NCI-H748 treated with DMSO at 0.1 percent for 48 hours (cell line): ENCODE measurements at regions not wholly inside any gene's neighbourhood (a gene's known extent, or its start where the extent isn't known, plus 50 kb on each side); places are given as distances from the start of the nearest gene placed in this dataset.

Source experiments
- DNase-seq: peaks from one replicate; lab custom pipeline; 2025; lab: John Stamatoyannopoulos, UW

- no peak for DNase-seq
Observed at GRCh38 chr5:123811831-123812230, 299.9 kb downstream of the CSNK1G3 start.

GRCh38 chr5:123810746-123811340 is 298.9 kb downstream of the CSNK1G3 start:
- no peak for DNase-seq

- peak; percentile 90 for DNase-seq
Observed at GRCh38 chr5:123810253-123810652, 298.3 kb downstream of the CSNK1G3 start.

- peak; percentile 97 for DNase-seq
Observed at GRCh38 chr5:123809594-123810221, 297.7 kb downstream of the CSNK1G3 start.

GRCh38 chr5:123808461-123809380 is 296.7 kb downstream of the CSNK1G3 start:
- DNase-seq = no peak

GRCh38 chr5:123807177-123807945 is 295.4 kb downstream of the CSNK1G3 start:
- peak; percentile 70 for DNase-seq

- no peak for DNase-seq
Observed at GRCh38 chr5:123806644-123807043, 294.7 kb downstream of the CSNK1G3 start.

- DNase-seq = no peak
Observed at GRCh38 chr5:123805300-123805699, 293.3 kb downstream of the CSNK1G3 start.

GRCh38 chr5:123803359-123803758 is 291.4 kb downstream of the CSNK1G3 start:
- DNase-seq = no peak

- no peak for DNase-seq
Observed at GRCh38 chr5:123802298-123802951, 290.4 kb downstream of the CSNK1G3 start.

- DNase-seq = no peak
Observed at GRCh38 chr5:123800640-123801039, 288.7 kb downstream of the CSNK1G3 start.

- no peak for DNase-seq
Observed at GRCh38 chr5:123795688-123796087, 283.7 kb downstream of the CSNK1G3 start.

- DNase-seq = no peak
Observed at GRCh38 chr5:123790226-123790625, 278.2 kb downstream of the CSNK1G3 start.

- no peak for DNase-seq
Observed at GRCh38 chr5:123787635-123788034, 275.7 kb downstream of the CSNK1G3 start.

GRCh38 chr5:123787136-123787535 is 275.2 kb downstream of the CSNK1G3 start:
- no peak for DNase-seq

GRCh38 chr5:123786411-123786810 is 274.4 kb downstream of the CSNK1G3 start:
- DNase-seq = no peak

GRCh38 chr5:123785162-123786071 is 273.4 kb downstream of the CSNK1G3 start:
- DNase-seq = peak; percentile 82

- DNase-seq = no peak
Observed at GRCh38 chr5:123783421-123783820, 271.4 kb downstream of the CSNK1G3 start.

GRCh38 chr5:123778641-123779040 is 266.7 kb downstream of the CSNK1G3 start:
- DNase-seq = no peak

- DNase-seq = no peak
Observed at GRCh38 chr5:123776761-123777160, 264.8 kb downstream of the CSNK1G3 start.

GRCh38 chr5:123771715-123772114 is 259.7 kb downstream of the CSNK1G3 start:
- DNase-seq = no peak
